ENCODE measurements at regions not wholly inside any gene's neighbourhood (a gene's known extent, or its start where the extent isn't known, plus 50 kb on each side); places are given as distances from the start of the nearest gene placed in this dataset.

- H3K36me3 Mint-ChIP-seq (ENCODE audit: low read depth), result no peaks in the 10 kb centered on the region
- H3K27me3 Mint-ChIP-seq (ENCODE audit: low read depth, poor library complexity), result peaks cover 21% of the 10 kb centered on the region
- H3K27ac Mint-ChIP-seq, result peak overlapping the region; percentile 80
- peaks cover 67% of the 10 kb centered on the region for H3K4me1 Mint-ChIP-seq
- H3K4me3 Mint-ChIP-seq, result peak overlapping the region; percentile 59
- H3K9me3 Mint-ChIP-seq, result no peaks in the 10 kb centered on the region
- DNase-seq, result peak; percentile 68
- no peak for TF ChIP-seq CTCF (IDR thresholded peaks at IDR 0.05)
Measured at GRCh38 chr7:73976761-73977618, 51.0 kb upstream of the ELN start.

- Mint-ChIP-seq H3K36me3 (ENCODE audit: low read depth) (no peaks in the 10 kb centered on the region), H3K4me3 (peak overlapping the region; percentile 59), H3K4me1 (peaks cover 73% of the 10 kb centered on the region), H3K27me3 (ENCODE audit: low read depth, poor library complexity) (peaks cover 26% of the 10 kb centered on the region), H3K27ac (peak overlapping the region; percentile 78), H3K9me3 (no peaks in the 10 kb centered on the region)
- no peak for TF ChIP-seq CTCF (IDR thresholded peaks at IDR 0.05)
- DNase-seq, result peak; percentile 43
Measured at GRCh38 chr7:73977619-73978618, 50.1 kb upstream of the ELN start.
